B cell (primary cell): ENCODE measurements at regions not wholly inside any gene's neighbourhood (a gene's known extent, or its start where the extent isn't known, plus 50 kb on each side); places are given as distances from the start of the nearest gene placed in this dataset.

Source experiments
- ATAC-seq: fragments of 200-7000 bp; cut with Tn5 transposase; one replicate; pipeline ENCODE4 v1.10.0; 2021; ENCODE audit warnings: low read depth, mild to moderate bottlenecking, moderate number of reproducible peaks, moderate library complexity
- CTCF ChIA-PET: fragments of 350-600 bp; sonication (Branson Sonifier 250); formaldehyde crosslinking; loops from one replicate; lab custom pipeline; 2021; ENCODE audit warnings: antibody characterized with exemption, inconsistent platforms; lab: Charles Lee
- POLR2A ChIA-PET: fragments of 350-600 bp; sonication (Branson Sonifier 250); formaldehyde crosslinking; loops from one replicate; lab custom pipeline; 2021; ENCODE audit warnings: antibody characterized with exemption; lab: Charles Lee
- DNase-seq: peaks from one replicate; pipeline ENCODE4 v3.0.0; 2013
- H2AFZ ChIP-seq: 2 replicates; pipeline ENCODE4 v1.6.1; 2012; ENCODE audit warnings: mild to moderate bottlenecking, low read depth, low read length; ENCODE audit not compliant: insufficient read depth, poor library complexity, severe bottlenecking
- H3K27ac ChIP-seq, 2 donors: 1 replicate in 1 of 2; 2 replicates in 1 of 2; pipeline ENCODE4 v1.5.1; 2012 to 2013; ENCODE audit warnings: low read length in 2 of 2, mild to moderate bottlenecking in 2 of 2, moderate library complexity in 1 of 2
- H3K27me3 ChIP-seq, 4 experiments: fragments of 200-600 bp in 1 of 4; sonication (generic) in 1 of 4; replicated peaks in 1 of 4; 1 replicate in 2 of 4; 2 replicates in 2 of 4; pipeline versions ENCODE4 v1.6.1 to v1.7.0; 2013 to 2016; ENCODE audit warnings: low read length in 3 of 4, mild to moderate bottlenecking in 2 of 4, mixed read lengths in 1 of 4, moderate library complexity in 1 of 4; ENCODE audit not compliant: insufficient read depth in 4 of 4, control insufficient read depth in 3 of 4; ENCODE audit errors: control extremely low read depth in 1 of 4
- H3K36me3 ChIP-seq, 2 experiments: replicated peaks in 1 of 2; 1 replicate in 1 of 2; 2 replicates in 1 of 2; pipeline versions ENCODE4 v1.6.1 to v1.7.1; 2013; ENCODE audit warnings: low read length in 1 of 2; ENCODE audit not compliant: insufficient read depth in 2 of 2, control insufficient read depth in 1 of 2; ENCODE audit errors: control extremely low read depth in 1 of 2, extremely low read depth in 1 of 2
- H3K4me1 ChIP-seq, 2 donors: fragments of 200-600 bp in 1 of 2; sonication (generic) in 1 of 2; 1 replicate in 1 of 2; 2 replicates in 1 of 2; pipeline versions ENCODE4 v1.5.1 to v1.6.1; 2013 to 2017; ENCODE audit warnings: low read length in 2 of 2; ENCODE audit not compliant: control insufficient read depth in 2 of 2, insufficient read depth in 2 of 2
- H3K4me2 ChIP-seq: replicated peaks from 2 replicates; pipeline ENCODE3; 2012; ENCODE audit warnings: mild to moderate bottlenecking, low read depth, low read length; ENCODE audit not compliant: poor library complexity, severe bottlenecking
- H3K4me3 ChIP-seq, 5 experiments: fragments of 200-600 bp in 1 of 5; sonication (generic) in 1 of 5; 1 replicate in 3 of 5; 2 replicates in 2 of 5; pipeline versions ENCODE4 v1.5.1 to v1.7.0; 2011 to 2016; ENCODE audit warnings: low read length in 4 of 5, mild to moderate bottlenecking in 4 of 5, low read depth in 2 of 5, control low read depth in 1 of 5, moderate library complexity in 1 of 5; ENCODE audit not compliant: insufficient read depth in 1 of 5; ENCODE audit errors: control extremely low read depth in 1 of 5, extremely low read depth in 1 of 5
- H3K79me2 ChIP-seq: fragments of 200-600 bp; sonication (generic); one replicate; pipeline ENCODE4 v1.6.0; 2016; ENCODE audit warnings: low read length; ENCODE audit not compliant: control insufficient read depth, insufficient read depth
- H3K9ac ChIP-seq: fragments of 200-600 bp; sonication (generic); 2 replicates; pipeline ENCODE4 v1.6.1; 2017; ENCODE audit warnings: mild to moderate bottlenecking, low read length, moderate library complexity
- H3K9me3 ChIP-seq, 3 donors: one replicate each; pipeline versions ENCODE4 v1.6.1 to v1.7.1; 2013; ENCODE audit warnings: low read length in 2 of 3; ENCODE audit not compliant: control insufficient read depth in 2 of 3, insufficient read depth in 1 of 3; ENCODE audit errors: control extremely low read depth in 1 of 3
- H4K20me1 ChIP-seq: 2 replicates; pipeline ENCODE4 v1.6.0; 2012; ENCODE audit warnings: mild to moderate bottlenecking, low read length; ENCODE audit not compliant: insufficient read depth, control insufficient read depth, poor library complexity, severe bottlenecking
- H3K27ac Mint-ChIP-seq: one replicate; pipeline ENCODE4 v1.8.0; 2021; ENCODE audit warnings: mixed read lengths
- H3K27me3 Mint-ChIP-seq: one replicate; pipeline ENCODE4 v1.8.0; 2021; ENCODE audit warnings: mixed read lengths
- H3K4me1 Mint-ChIP-seq: one replicate; pipeline ENCODE4 v1.8.0; 2021; ENCODE audit warnings: mixed read lengths
- H3K4me3 Mint-ChIP-seq: one replicate; pipeline ENCODE4 v1.8.0; 2021; ENCODE audit warnings: mixed read lengths
- H3K9me3 Mint-ChIP-seq: one replicate; pipeline ENCODE4 v1.8.0; 2022; ENCODE audit warnings: mixed read lengths; ENCODE audit not compliant: insufficient read depth
- EZH2 ChIP-seq: IDR thresholded peaks from 2 replicates; pipeline ENCODE4 v1.6.1; 2012; ENCODE audit warnings: borderline replicate concordance, low read depth, mild to moderate bottlenecking, moderate library complexity, low read length; ENCODE audit not compliant: insufficient read depth, poor library complexity, severe bottlenecking
- WGBS: methylation state at CpG from one replicate; pipeline ENCODE4 v1.1.5; 2013; ENCODE audit warnings: missing lambda C conversion rate; ENCODE audit not compliant: insufficient coverage; 5-methylcytosine and 5-hydroxymethylcytosine counted together
- intact Hi-C: fragments of 100-400 bp; cut with micrococcal nuclease; formaldehyde crosslinking; loops from one replicate; pipeline ENCODE4 v1.10.0; 2022
- TF ChIP-seq, protein P1 (sequence below): fragments of 200-600 bp; IDR thresholded peaks from one replicate; pipeline ENCODE4 v1.8.0; 2022; ENCODE audit warnings: antibody characterized with exemption, mild to moderate bottlenecking

DNA sequence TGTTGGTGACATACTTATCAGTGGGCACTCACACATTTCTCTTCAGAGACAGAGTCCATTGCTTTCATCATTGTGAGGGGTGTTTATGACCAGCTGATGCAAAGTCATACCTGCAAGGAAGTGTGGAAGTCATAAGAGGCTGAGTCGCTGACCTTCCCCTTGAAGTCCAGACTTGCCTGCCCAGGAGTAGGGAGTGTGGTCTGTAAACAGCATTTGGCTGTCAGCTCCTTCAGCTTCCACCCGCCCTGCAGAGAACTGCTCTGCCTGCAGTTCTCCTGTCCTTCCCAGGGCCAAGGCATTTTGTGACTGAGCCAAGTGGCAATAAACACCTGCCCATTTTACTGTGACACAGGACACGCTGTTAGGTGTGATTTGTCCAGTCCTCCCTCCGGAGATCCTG, 801.3 kb downstream of the BCL11B start:
- Histone ChIP-seq H3K9ac (no peak overlapping the region), H2AFZ (no peak overlapping the region), H3K27ac (no peak overlapping the region), H3K4me2 (no peak overlapping the region), H3K27me3 (no peaks in the 10 kb centered on the region), H3K9me3 (peaks cover 0 to 8% (median 1%) of the 10 kb centered on the region in 3 donors), H3K4me1 (no peaks in the 10 kb centered on the region), H4K20me1 (no peaks in the 10 kb centered on the region), H3K4me3 (no peak overlapping the region), H3K79me2 (no peaks in the 10 kb centered on the region), H3K36me3 (no peaks in the 10 kb centered on the region)
- Mint-ChIP-seq H3K27me3 (no peaks in the 10 kb centered on the region), H3K4me3 (no peak overlapping the region), H3K9me3 (peaks cover 6% of the 10 kb centered on the region), H3K4me1 (no peaks in the 10 kb centered on the region), H3K27ac (no peak overlapping the region)
- TF ChIP-seq EZH2 = no peak
- TF ChIP-seq, protein P1, sequence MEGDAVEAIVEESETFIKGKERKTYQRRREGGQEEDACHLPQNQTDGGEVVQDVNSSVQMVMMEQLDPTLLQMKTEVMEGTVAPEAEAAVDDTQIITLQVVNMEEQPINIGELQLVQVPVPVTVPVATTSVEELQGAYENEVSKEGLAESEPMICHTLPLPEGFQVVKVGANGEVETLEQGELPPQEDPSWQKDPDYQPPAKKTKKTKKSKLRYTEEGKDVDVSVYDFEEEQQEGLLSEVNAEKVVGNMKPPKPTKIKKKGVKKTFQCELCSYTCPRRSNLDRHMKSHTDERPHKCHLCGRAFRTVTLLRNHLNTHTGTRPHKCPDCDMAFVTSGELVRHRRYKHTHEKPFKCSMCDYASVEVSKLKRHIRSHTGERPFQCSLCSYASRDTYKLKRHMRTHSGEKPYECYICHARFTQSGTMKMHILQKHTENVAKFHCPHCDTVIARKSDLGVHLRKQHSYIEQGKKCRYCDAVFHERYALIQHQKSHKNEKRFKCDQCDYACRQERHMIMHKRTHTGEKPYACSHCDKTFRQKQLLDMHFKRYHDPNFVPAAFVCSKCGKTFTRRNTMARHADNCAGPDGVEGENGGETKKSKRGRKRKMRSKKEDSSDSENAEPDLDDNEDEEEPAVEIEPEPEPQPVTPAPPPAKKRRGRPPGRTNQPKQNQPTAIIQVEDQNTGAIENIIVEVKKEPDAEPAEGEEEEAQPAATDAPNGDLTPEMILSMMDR = no peak
- DNase-seq (no peak), ATAC-seq (no peak)
- CTCF ChIA-PET = no interaction called here
- WGBS = 79% methylated on average over 4 of the region's 4 CpGs
- POLR2A ChIA-PET = no interaction called here
- intact Hi-C loops = no loop called here

DNA sequence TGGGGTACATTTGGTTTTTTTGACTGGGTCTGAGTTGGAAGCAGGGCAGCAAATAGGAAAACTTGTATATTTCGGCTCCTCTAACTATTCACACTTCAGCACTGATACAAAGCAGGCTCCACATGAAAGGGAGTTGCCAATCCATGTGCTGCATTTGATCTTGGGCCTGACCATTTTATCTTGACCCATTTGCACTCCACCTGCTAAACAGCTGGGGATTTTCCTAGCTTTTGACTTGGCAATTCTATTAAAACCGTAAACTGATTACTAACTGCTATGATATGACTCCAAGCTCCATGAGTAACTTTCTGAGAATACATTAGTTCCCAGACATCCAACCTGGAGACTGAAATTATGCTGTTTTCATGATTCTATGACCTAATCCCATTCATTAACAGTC, 797.1 kb downstream of the BCL11B start:
- no peaks in the 10 kb centered on the region for H3K36me3 ChIP-seq
- TF ChIP-seq, protein P1 = no peak
- intact Hi-C loops = no loop called here
- ATAC-seq (no peak), DNase-seq (no peak)
- Mint-ChIP-seq H3K27ac (no peak overlapping the region), H3K27me3 (no peaks in the 10 kb centered on the region), H3K4me3 (no peak overlapping the region), H3K4me1 (no peaks in the 10 kb centered on the region), H3K9me3 (no peaks in the 10 kb centered on the region)
- H3K9me3 ChIP-seq = peaks cover 0 to 2% (median 0%) of the 10 kb centered on the region in 3 donors
- H2AFZ ChIP-seq = no peak overlapping the region
- H3K4me1 ChIP-seq = no peaks in the 10 kb centered on the region
- no peaks in the 10 kb centered on the region for H4K20me1 ChIP-seq
- 87% methylated on average over 2 of the region's 2 CpGs for WGBS
- ChIA-PET POLR2A (no interaction called here), CTCF (no interaction called here)
- H3K4me2 ChIP-seq = no peak overlapping the region
- no peaks in the 10 kb centered on the region for H3K27me3 ChIP-seq
- no peak overlapping the region for H3K4me3 ChIP-seq
- H3K79me2 ChIP-seq = no peaks in the 10 kb centered on the region
- no peak overlapping the region for H3K27ac ChIP-seq
- H3K9ac ChIP-seq = no peak overlapping the region
